ENCODE measurements at regions not wholly inside any gene's neighbourhood (a gene's known extent, or its start where the extent isn't known, plus 50 kb on each side); places are given as distances from the start of the nearest gene placed in this dataset.

DNA sequence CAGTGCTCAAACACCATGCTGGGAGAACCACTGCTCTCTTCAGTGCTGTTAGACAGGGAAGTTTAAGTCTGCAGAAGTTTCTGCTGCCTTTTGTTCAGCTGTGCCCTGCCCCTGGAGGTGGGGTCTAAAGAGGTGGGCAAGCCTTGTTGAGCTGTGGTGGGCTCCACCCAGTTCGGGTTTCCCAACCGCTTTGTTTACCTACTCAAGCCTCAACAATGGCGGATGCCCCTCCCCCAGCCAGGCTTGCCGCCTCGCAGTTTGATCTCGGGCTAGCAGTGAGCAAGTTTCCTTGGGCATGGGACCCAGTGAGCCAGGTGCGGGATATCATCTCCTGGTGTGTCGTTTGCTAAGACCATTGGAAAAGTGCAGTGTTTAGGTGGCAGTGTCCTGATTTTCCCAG, 670.2 kb upstream of the ALCAM start:
- ChIA-PET CTCF (no interaction called here), POLR2A (no interaction called here)
- no peaks in the 10 kb centered on the region for H3K27me3 ChIP-seq (ENCODE audit: control insufficient read depth, insufficient read depth, low read length)
- H3K36me3 ChIP-seq (ENCODE audit: control insufficient read depth, insufficient read depth, low read length), result no peaks in the 10 kb centered on the region
- H3K4me3 ChIP-seq (ENCODE audit: low read depth, low read length), result no peak overlapping the region
- no peak for DNase-seq (ENCODE audit: low read depth)
- TF ChIP-seq, protein P1, sequence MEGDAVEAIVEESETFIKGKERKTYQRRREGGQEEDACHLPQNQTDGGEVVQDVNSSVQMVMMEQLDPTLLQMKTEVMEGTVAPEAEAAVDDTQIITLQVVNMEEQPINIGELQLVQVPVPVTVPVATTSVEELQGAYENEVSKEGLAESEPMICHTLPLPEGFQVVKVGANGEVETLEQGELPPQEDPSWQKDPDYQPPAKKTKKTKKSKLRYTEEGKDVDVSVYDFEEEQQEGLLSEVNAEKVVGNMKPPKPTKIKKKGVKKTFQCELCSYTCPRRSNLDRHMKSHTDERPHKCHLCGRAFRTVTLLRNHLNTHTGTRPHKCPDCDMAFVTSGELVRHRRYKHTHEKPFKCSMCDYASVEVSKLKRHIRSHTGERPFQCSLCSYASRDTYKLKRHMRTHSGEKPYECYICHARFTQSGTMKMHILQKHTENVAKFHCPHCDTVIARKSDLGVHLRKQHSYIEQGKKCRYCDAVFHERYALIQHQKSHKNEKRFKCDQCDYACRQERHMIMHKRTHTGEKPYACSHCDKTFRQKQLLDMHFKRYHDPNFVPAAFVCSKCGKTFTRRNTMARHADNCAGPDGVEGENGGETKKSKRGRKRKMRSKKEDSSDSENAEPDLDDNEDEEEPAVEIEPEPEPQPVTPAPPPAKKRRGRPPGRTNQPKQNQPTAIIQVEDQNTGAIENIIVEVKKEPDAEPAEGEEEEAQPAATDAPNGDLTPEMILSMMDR (IDR thresholded peaks at IDR 0.05; ENCODE audit: insufficient read depth, low read depth, low read length), result no peak

DNA sequence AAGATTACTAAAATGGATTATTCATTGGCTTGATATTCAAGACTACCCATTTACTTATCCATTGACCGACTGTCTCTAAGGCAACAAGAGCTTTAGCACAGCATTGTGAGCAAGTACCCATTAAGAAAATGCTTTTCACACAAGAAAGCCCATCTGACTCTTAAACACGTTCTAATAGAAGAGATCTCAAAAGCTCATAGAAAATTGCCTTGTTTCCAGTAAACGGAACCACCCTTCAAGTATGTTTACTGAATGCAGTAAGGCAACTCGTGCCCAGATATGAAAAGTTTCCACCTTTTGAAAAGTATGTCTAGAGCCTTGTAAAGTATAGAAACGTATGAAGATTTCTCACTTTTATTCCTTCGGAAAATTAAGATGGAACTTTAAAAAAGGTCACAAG, 655.3 kb upstream of the ALCAM start:
- CTCF ChIA-PET, result no interaction called here
- POLR2A ChIA-PET, result no interaction called here
- DNase-seq (ENCODE audit: low read depth), result no peak
- H3K36me3 ChIP-seq (ENCODE audit: control insufficient read depth, insufficient read depth, low read length), result no peaks in the 10 kb centered on the region
- H3K27me3 ChIP-seq (ENCODE audit: control insufficient read depth, insufficient read depth, low read length), result no peaks in the 10 kb centered on the region
- TF ChIP-seq, protein P1 (IDR thresholded peaks at IDR 0.05; ENCODE audit: insufficient read depth, low read depth, low read length), result no peak
- no peak overlapping the region for H3K4me3 ChIP-seq (ENCODE audit: low read depth, low read length)

DNA sequence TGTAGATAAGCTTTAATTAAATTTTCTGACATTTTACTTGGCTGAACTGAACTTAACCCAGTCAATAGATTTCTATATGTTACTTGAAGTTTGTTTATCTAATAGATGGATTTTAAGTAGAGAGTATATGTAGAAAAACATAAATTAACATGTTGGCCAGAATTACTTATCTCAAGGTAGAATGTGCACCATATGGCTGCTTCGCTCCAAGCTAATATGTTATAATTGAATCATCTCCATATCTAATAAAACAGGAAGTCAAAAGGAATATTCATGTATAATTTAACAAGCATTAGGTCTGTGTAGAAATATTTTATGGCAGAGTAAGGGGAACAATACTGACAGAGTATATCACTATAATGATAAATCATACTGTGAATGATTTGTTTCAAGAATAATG, 650.7 kb upstream of the ALCAM start:
- ChIA-PET CTCF (no interaction called here), POLR2A (no interaction called here)
- no peak overlapping the region for H3K4me3 ChIP-seq (ENCODE audit: low read depth, low read length)
- H3K27me3 ChIP-seq (ENCODE audit: control insufficient read depth, insufficient read depth, low read length), result no peaks in the 10 kb centered on the region
- DNase-seq (ENCODE audit: low read depth), result no peak
- TF ChIP-seq, protein P1 (IDR thresholded peaks at IDR 0.05; ENCODE audit: insufficient read depth, low read depth, low read length), result no peak
- H3K36me3 ChIP-seq (ENCODE audit: control insufficient read depth, insufficient read depth, low read length), result no peaks in the 10 kb centered on the region

DNA sequence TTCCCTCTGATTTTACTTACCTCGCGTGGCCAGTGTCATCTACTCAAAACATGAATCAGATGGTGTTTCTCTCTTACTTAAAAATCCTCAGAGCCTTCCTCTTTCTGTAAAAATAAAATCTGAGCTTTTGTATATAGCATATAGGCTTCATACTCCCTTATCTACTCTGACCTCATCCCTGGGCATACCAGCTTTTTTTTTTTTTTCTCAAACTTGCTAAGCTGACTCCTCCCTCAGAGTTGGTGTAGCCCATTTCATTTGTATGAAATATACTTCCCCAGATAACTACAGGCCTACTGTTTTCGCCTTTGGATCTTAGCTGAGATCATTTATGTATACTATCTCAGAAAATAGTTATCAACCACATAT, 648.9 kb upstream of the ALCAM start:
- no peaks in the 10 kb centered on the region for H3K36me3 ChIP-seq (ENCODE audit: control insufficient read depth, insufficient read depth, low read length)
- H3K4me3 ChIP-seq (ENCODE audit: low read depth, low read length), result no peak overlapping the region
- POLR2A ChIA-PET, result no interaction called here
- TF ChIP-seq, protein P1 (IDR thresholded peaks at IDR 0.05; ENCODE audit: insufficient read depth, low read depth, low read length), result no peak
- CTCF ChIA-PET, result interaction anchor here (0.6 to 0.8 kb wide), 2 partner anchors 10 to 1028 kb away, joined by 3 read pairs; no protein-coding TSS in a partner anchor
- DNase-seq (ENCODE audit: low read depth), result no peak
- no peaks in the 10 kb centered on the region for H3K27me3 ChIP-seq (ENCODE audit: control insufficient read depth, insufficient read depth, low read length)

DNA sequence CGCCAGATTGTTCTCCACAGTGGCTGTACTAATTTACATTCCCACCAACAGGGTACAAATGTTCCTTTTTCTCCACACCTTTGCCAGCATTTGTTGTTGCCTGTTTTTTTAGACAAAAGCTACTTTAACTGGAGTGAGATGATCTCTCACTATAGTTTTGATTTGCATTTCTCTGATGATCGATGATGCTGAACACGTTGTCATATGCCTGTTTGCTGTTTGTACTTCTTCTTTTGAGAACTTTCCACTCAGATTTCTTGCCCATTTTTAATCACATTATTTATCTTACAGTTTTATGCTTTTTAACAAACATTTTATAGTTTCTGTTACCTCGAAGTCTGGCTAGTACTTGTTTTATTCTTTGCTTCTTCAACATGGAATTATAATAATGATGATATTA, 643.7 kb upstream of the ALCAM start:
- Histone ChIP-seq H3K27me3 (ENCODE audit: control insufficient read depth, insufficient read depth, low read length) (no peaks in the 10 kb centered on the region), H3K4me3 (ENCODE audit: low read depth, low read length) (no peak overlapping the region), H3K36me3 (ENCODE audit: control insufficient read depth, insufficient read depth, low read length) (no peaks in the 10 kb centered on the region)
- TF ChIP-seq, protein P1 (IDR thresholded peaks at IDR 0.05; ENCODE audit: insufficient read depth, low read depth, low read length), result no peak
- DNase-seq (ENCODE audit: low read depth), result no peak
- POLR2A ChIA-PET, result no interaction called here
- CTCF ChIA-PET, result no interaction called here

All from BJ (cell line).